GF-D8 (cell line): ENCODE measurements at regions not wholly inside any gene's neighbourhood (a gene's known extent, or its start where the extent isn't known, plus 50 kb on each side); places are given as distances from the start of the nearest gene placed in this dataset.
"Not testable (repeated sequence)": the region's sequence is repeated elsewhere in the genome, so short reads cannot be mapped to it uniquely, and the experiment has no call there.

Experiments used
- DNase-seq: peaks from one replicate; lab custom pipeline; 2025; lab: John Stamatoyannopoulos, UW

- peak; percentile 12 for DNase-seq
Measured at GRCh38 chr12:89154743-89155499, 197.4 kb downstream of the DUSP6 start.

GRCh38 chr12:89153341-89153740 lies 199.0 kb downstream of the DUSP6 start:
- DNase-seq, result no peak

GRCh38 chr12:89151536-89151935 lies 200.8 kb downstream of the DUSP6 start:
- DNase-seq, result no peak

- not testable (repeated sequence) for DNase-seq
Measured at GRCh38 chr12:89150789-89151188, 201.5 kb downstream of the DUSP6 start.

GRCh38 chr12:89140602-89141238 lies 211.6 kb downstream of the DUSP6 start:
- DNase-seq, result no peak

GRCh38 chr12:89140141-89140540 lies 212.2 kb downstream of the DUSP6 start:
- DNase-seq, result no peak

- no peak for DNase-seq
Measured at GRCh38 chr12:89139390-89139789, 212.9 kb downstream of the DUSP6 start.

GRCh38 chr12:89138048-89138852 lies 214.1 kb downstream of the DUSP6 start:
- no peak for DNase-seq

GRCh38 chr12:89135976-89136634 lies 216.2 kb downstream of the DUSP6 start:
- no peak for DNase-seq

- no peak for DNase-seq
Measured at GRCh38 chr12:89134213-89134770, 218.0 kb downstream of the DUSP6 start.

GRCh38 chr12:89129167-89129870 lies 223.0 kb downstream of the DUSP6 start:
- DNase-seq, result no peak

- no peak for DNase-seq
Measured at GRCh38 chr12:89126712-89127111, 225.6 kb downstream of the DUSP6 start.

- DNase-seq, result no peak
Measured at GRCh38 chr12:89122852-89123251, 229.4 kb downstream of the DUSP6 start.

- DNase-seq, result peak; percentile 33
Measured at GRCh38 chr12:89117448-89118034, 234.8 kb downstream of the DUSP6 start.

- no peak for DNase-seq
Measured at GRCh38 chr12:89111964-89112363, 240.3 kb downstream of the DUSP6 start.

GRCh38 chr12:89108265-89108664 lies 244.0 kb downstream of the DUSP6 start:
- no peak for DNase-seq

- DNase-seq, result no peak
Measured at GRCh38 chr12:89106950-89107349, 245.4 kb downstream of the DUSP6 start.

GRCh38 chr12:89105243-89105642 lies 247.1 kb downstream of the DUSP6 start:
- DNase-seq, result no peak

GRCh38 chr12:89103831-89104230 lies 248.5 kb downstream of the DUSP6 start:
- no peak for DNase-seq

- DNase-seq, result no peak
Measured at GRCh38 chr12:89101440-89101839, 250.9 kb downstream of the DUSP6 start.
